Keratinocyte (primary cell): ENCODE measurements at regions not wholly inside any gene's neighbourhood (a gene's known extent, or its start where the extent isn't known, plus 50 kb on each side); places are given as distances from the start of the nearest gene placed in this dataset.

Experiments
- DNase-seq: peaks from one replicate; pipeline ENCODE4 v3.0.0-alpha.2; 2011; ENCODE audit warnings: low read depth, missing footprints, low spot score
- FAIRE-seq: peaks from 2 replicates; lab custom pipeline; 2011; peaks lifted over from hg19 to GRCh38; lab: Jason Lieb, UNC
- H2AFZ ChIP-seq: 2 replicates; pipeline ENCODE4 v1.6.0; 2012; ENCODE audit warnings: low read length, control low read depth, inconsistent platforms; ENCODE audit not compliant: control insufficient read depth
- H3K27ac ChIP-seq: 2 replicates; pipeline ENCODE4 v1.5.1; 2011; ENCODE audit warnings: low read length; ENCODE audit not compliant: control insufficient read depth, insufficient read depth
- H3K27me3 ChIP-seq: 3 replicates; pipeline ENCODE4 v1.6.0; 2011; ENCODE audit warnings: low read length; ENCODE audit not compliant: control insufficient read depth, insufficient read depth; ENCODE audit errors: extremely low read depth
- H3K36me3 ChIP-seq, 2 experiments: 2 replicates in 1 of 2; 3 replicates in 1 of 2; pipeline ENCODE4 v1.5.1; 2011; ENCODE audit warnings: low read length in 2 of 2, mild to moderate bottlenecking in 1 of 2; ENCODE audit not compliant: control insufficient read depth in 2 of 2, insufficient read depth in 2 of 2; ENCODE audit errors: extremely low read depth in 1 of 2
- H3K4me1 ChIP-seq: 3 replicates; pipeline ENCODE4 v1.5.1; 2011; ENCODE audit warnings: low read length; ENCODE audit not compliant: control insufficient read depth, insufficient read depth; ENCODE audit errors: extremely low read depth
- H3K4me2 ChIP-seq: 3 replicates; pipeline ENCODE4 v1.6.0; 2011; ENCODE audit warnings: low read depth, low read length; ENCODE audit not compliant: control insufficient read depth, insufficient read depth; ENCODE audit errors: extremely low read depth
- H3K4me3 ChIP-seq, 3 experiments: fragments of 200-600 bp in 1 of 3; sonication (generic) in 1 of 3; 2 replicates in 2 of 3; 3 replicates in 1 of 3; pipeline ENCODE4 v1.5.1; 2011 to 2016; ENCODE audit warnings: low read length in 3 of 3, mild to moderate bottlenecking in 3 of 3, control low read depth in 2 of 3, inconsistent platforms in 1 of 3, low read depth in 1 of 3, mixed read lengths in 1 of 3, mixed run types in 1 of 3, moderate library complexity in 1 of 3; ENCODE audit not compliant: control insufficient read depth in 2 of 3, insufficient read depth in 2 of 3; ENCODE audit errors: extremely low read depth in 1 of 3
- H3K79me2 ChIP-seq: 2 replicates; pipeline ENCODE4 v1.6.0; 2012; ENCODE audit warnings: low read length; ENCODE audit not compliant: control insufficient read depth, insufficient read depth
- H3K9ac ChIP-seq: 3 replicates; pipeline ENCODE4 v1.6.0; 2011; ENCODE audit warnings: low read length; ENCODE audit not compliant: control insufficient read depth, insufficient read depth; ENCODE audit errors: extremely low read depth
- H3K9me1 ChIP-seq: 3 replicates; pipeline ENCODE4 v1.6.0; 2011; ENCODE audit warnings: low read length; ENCODE audit not compliant: control insufficient read depth, insufficient read depth; ENCODE audit errors: extremely low read depth
- H3K9me3 ChIP-seq: 2 replicates; pipeline ENCODE4 v1.5.1; 2012; ENCODE audit warnings: low read depth, low read length; ENCODE audit not compliant: control insufficient read depth
- H4K20me1 ChIP-seq: 3 replicates; pipeline ENCODE4 v1.6.0; 2011; ENCODE audit warnings: low read length; ENCODE audit not compliant: control insufficient read depth, insufficient read depth; ENCODE audit errors: extremely low read depth
- EZH2 ChIP-seq: IDR thresholded peaks from one replicate; pipeline ENCODE4 v1.6.1; 2012; ENCODE audit warnings: inconsistent platforms, mild to moderate bottlenecking, low read length, moderate library complexity
- dilution Hi-C: fragments of 300-500 bp; cut with MboI; formaldehyde crosslinking; loops from one replicate; pipeline ENCODE4 v1.7.0; 2020; ENCODE audit warnings: low sequenced_read_pairs; ENCODE audit not compliant: extremely low pct_ligation_motif_present
- TF ChIP-seq, protein P1 (sequence below), 3 experiments: IDR thresholded peaks in 1 of 3; conservative IDR thresholded peaks in 1 of 3; optimal IDR thresholded peaks in 1 of 3; 2 replicates in 2 of 3; 3 replicates in 1 of 3; pipeline versions ENCODE3 to v1.5.1; 2011; ENCODE audit warnings: low read length in 3 of 3, mild to moderate bottlenecking in 3 of 3, moderate library complexity in 2 of 3, control low read depth in 1 of 3, inconsistent platforms in 1 of 3; ENCODE audit not compliant: insufficient read depth in 2 of 3; ENCODE audit errors: extremely low read depth in 1 of 3

DNA sequence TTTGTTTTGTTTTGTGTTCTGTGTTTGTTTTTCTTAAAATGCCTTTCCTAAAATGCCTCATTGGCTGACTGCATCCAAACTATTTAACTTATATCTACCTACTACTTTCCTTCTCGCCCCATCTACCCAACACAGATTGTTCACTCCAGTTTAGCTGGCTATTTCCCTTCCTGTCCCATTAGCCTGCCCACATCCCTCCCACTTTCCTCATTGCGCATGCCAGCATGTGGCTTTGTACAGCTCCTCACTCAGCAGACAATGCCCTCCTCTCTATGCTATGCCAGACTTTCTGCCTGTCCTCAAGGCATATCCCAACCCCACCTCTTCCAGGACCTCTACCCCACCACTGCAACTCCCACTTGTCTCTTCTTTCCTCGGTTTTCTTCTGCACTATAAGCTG lies 94.7 kb upstream of the C1orf21 start:
- no peaks in the 10 kb centered on the region for H3K9me1 ChIP-seq
- H2AFZ ChIP-seq, result no peak overlapping the region
- H4K20me1 ChIP-seq, result no peaks in the 10 kb centered on the region
- FAIRE-seq (no peak), DNase-seq (no peak)
- TF ChIP-seq EZH2, result no peak
- TF ChIP-seq, protein P1, sequence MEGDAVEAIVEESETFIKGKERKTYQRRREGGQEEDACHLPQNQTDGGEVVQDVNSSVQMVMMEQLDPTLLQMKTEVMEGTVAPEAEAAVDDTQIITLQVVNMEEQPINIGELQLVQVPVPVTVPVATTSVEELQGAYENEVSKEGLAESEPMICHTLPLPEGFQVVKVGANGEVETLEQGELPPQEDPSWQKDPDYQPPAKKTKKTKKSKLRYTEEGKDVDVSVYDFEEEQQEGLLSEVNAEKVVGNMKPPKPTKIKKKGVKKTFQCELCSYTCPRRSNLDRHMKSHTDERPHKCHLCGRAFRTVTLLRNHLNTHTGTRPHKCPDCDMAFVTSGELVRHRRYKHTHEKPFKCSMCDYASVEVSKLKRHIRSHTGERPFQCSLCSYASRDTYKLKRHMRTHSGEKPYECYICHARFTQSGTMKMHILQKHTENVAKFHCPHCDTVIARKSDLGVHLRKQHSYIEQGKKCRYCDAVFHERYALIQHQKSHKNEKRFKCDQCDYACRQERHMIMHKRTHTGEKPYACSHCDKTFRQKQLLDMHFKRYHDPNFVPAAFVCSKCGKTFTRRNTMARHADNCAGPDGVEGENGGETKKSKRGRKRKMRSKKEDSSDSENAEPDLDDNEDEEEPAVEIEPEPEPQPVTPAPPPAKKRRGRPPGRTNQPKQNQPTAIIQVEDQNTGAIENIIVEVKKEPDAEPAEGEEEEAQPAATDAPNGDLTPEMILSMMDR (optimal IDR thresholded peaks at IDR 0.05 in 1 of 3, IDR thresholded peaks at IDR 0.05 in 1 of 3, conservative IDR thresholded peaks at IDR 0.05 in 1 of 3; ENCODE audit: extremely low read depth in 1 of 3, insufficient read depth in 2 of 3, low read length in 3 of 3), result no peak
- no peaks in the 10 kb centered on the region for H3K79me2 ChIP-seq
- H3K9ac ChIP-seq, result no peak overlapping the region
- H3K27me3 ChIP-seq, result no peaks in the 10 kb centered on the region
- H3K4me3 ChIP-seq, result no peak overlapping the region
- dilution Hi-C loops, result no loop called here
- H3K4me2 ChIP-seq, result no peak overlapping the region
- H3K9me3 ChIP-seq, result no peaks in the 10 kb centered on the region
- peaks cover 8% of the 10 kb centered on the region for H3K4me1 ChIP-seq
- H3K27ac ChIP-seq, result no peak overlapping the region
- H3K36me3 ChIP-seq, result no peaks in the 10 kb centered on the region

DNA sequence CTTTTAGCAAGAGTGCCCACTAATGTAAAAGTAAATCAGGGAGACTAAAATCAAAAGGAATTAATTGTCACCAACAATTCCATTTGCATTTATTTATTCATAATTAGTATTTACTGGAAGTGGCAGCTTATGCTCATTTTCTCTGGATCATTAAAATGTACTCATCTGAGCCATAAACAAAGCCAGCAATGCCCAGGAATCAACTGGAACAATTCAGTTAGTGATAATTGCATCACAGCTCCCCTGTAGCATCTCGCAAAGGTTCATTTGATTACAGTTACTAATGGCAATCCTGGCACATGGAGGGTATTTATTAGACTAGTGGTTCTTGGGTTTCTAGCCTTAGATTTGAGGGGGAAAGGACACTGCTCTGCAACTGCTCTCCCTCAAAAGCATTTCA lies 92.7 kb upstream of the C1orf21 start:
- Histone ChIP-seq H3K9ac (no peak overlapping the region), H3K79me2 (no peaks in the 10 kb centered on the region), H2AFZ (no peak overlapping the region), H3K4me3 (no peak overlapping the region), H4K20me1 (no peaks in the 10 kb centered on the region), H3K9me3 (no peaks in the 10 kb centered on the region), H3K27me3 (no peaks in the 10 kb centered on the region), H3K4me1 (peaks cover 12% of the 10 kb centered on the region), H3K27ac (no peak overlapping the region), H3K9me1 (no peaks in the 10 kb centered on the region), H3K4me2 (no peak overlapping the region), H3K36me3 (no peaks in the 10 kb centered on the region)
- dilution Hi-C loops, result no loop called here
- DNase-seq, result no peak
- TF ChIP-seq EZH2, result no peak
- TF ChIP-seq, protein P1 (optimal IDR thresholded peaks at IDR 0.05 in 1 of 3, IDR thresholded peaks at IDR 0.05 in 1 of 3, conservative IDR thresholded peaks at IDR 0.05 in 1 of 3; ENCODE audit: extremely low read depth in 1 of 3, insufficient read depth in 2 of 3, low read length in 3 of 3), result no peak
- FAIRE-seq, result no peak
